ENCODE measurements at regions not wholly inside any gene's neighbourhood (a gene's known extent, or its start where the extent isn't known, plus 50 kb on each side); places are given as distances from the start of the nearest gene placed in this dataset.

- TF ChIP-seq CTCF (IDR thresholded peaks at IDR 0.05 in 8 of 11, conservative IDR thresholded peaks at IDR 0.05 in 3 of 11) (no peak), POLR2A (IDR thresholded peaks at IDR 0.05) (no peak)
Measured at GRCh38 chr9:87195306-87195705, 248.0 kb upstream of the GAS1 start.
